ENCODE measurements at regions not wholly inside any gene's neighbourhood (a gene's known extent, or its start where the extent isn't known, plus 50 kb on each side); places are given as distances from the start of the nearest gene placed in this dataset.

DNA sequence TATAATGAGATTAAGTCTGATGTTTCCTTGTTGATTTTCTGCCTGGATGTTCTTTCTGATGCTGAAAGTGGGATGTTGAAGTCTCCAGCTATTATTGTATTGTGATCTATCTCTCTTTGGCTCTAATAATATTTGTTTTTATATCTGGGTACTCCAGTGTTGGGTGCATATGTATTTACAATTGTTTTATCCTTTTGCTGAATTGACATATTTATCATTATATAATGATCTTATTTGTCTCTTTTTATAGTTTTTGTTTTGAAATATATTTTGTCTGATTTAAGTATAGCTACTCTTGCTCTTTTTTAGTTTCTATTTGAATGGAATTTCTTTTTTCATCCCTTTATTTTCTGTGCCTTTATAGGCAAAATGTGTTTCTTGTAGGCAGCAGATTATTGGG is 522.2 kb upstream of the NEGR1 start:
- DNase-seq = no peak
- no peak overlapping the region for H3K27ac ChIP-seq (ENCODE audit: low read length)
- H3K9me2 ChIP-seq (replicated peaks; ENCODE audit: insufficient read depth, low read length) = no peaks in the 10 kb centered on the region
- H3K27me3 ChIP-seq (replicated peaks; ENCODE audit: insufficient read depth, low read length) = no peaks in the 10 kb centered on the region
- 0 out of 2 replicates have a peak, but pooled peaks cover under 1% of the 10 kb centered on the region for H3K9me3 ChIP-seq (replicated peaks; ENCODE audit: insufficient read depth, low read length)
- no peaks in the 10 kb centered on the region for H3F3A ChIP-seq (ENCODE audit: insufficient read depth, low read length)
- no peak overlapping the region for H3K9ac ChIP-seq (ENCODE audit: low read length)
- H3K79me2 ChIP-seq (ENCODE audit: low read length) = no peaks in the 10 kb centered on the region
- H3K4me3 ChIP-seq (ENCODE audit: low read length) = no peak overlapping the region
- H3K36me3 ChIP-seq (replicated peaks; ENCODE audit: insufficient read depth, low read length) = no peaks in the 10 kb centered on the region
- no peak overlapping the region for H2AFZ ChIP-seq (ENCODE audit: low read length)
- no peak overlapping the region for H3K4me2 ChIP-seq (ENCODE audit: low read depth, low read length)
- no peaks in the 10 kb centered on the region for H4K20me1 ChIP-seq (ENCODE audit: insufficient read depth, low read length)
- no peaks in the 10 kb centered on the region for H3K4me1 ChIP-seq (ENCODE audit: low read length)
- TF ChIP-seq CTCF (IDR thresholded peaks at IDR 0.05; ENCODE audit: low read length) = no peak
- no peak for TF ChIP-seq EZH2 (optimal IDR thresholded peaks at IDR 0.05; ENCODE audit: low read depth, low read length)
- no peak for TF ChIP-seq EZH2phosphoT487 (IDR thresholded peaks at IDR 0.05; ENCODE audit: low read length)

DNA sequence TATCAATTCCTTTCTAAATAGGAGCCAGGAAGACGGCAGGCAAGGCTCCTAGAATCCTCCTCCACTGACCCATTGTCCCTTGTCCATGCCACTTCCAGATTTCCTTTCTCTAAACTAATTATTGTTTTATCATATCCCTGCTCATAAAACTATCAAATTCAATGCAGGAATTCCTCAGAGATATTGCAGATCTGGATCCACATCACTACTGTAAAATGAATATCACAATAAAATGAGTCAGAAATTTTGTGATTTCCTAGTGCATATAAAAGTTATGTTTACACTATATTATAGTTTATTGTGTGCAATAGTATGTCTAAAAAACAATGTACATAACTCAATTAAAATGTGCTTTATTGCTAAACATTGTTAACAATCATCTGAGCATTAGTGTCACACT is 498.7 kb upstream of the NEGR1 start:
- Histone ChIP-seq H3K9me3 (replicated peaks; ENCODE audit: insufficient read depth, low read length) (no peaks in the 10 kb centered on the region), H3K4me3 (ENCODE audit: low read length) (no peak overlapping the region), H3K4me2 (ENCODE audit: low read depth, low read length) (no peak overlapping the region), H4K20me1 (ENCODE audit: insufficient read depth, low read length) (no peaks in the 10 kb centered on the region), H3F3A (ENCODE audit: insufficient read depth, low read length) (no peaks in the 10 kb centered on the region), H3K9me2 (replicated peaks; ENCODE audit: insufficient read depth, low read length) (no peaks in the 10 kb centered on the region), H3K4me1 (ENCODE audit: low read length) (no peaks in the 10 kb centered on the region), H3K27ac (ENCODE audit: low read length) (no peak overlapping the region), H2AFZ (ENCODE audit: low read length) (no peak overlapping the region), H3K36me3 (replicated peaks; ENCODE audit: insufficient read depth, low read length) (no peaks in the 10 kb centered on the region), H3K79me2 (ENCODE audit: low read length) (no peaks in the 10 kb centered on the region), H3K9ac (ENCODE audit: low read length) (no peak overlapping the region), H3K27me3 (replicated peaks; ENCODE audit: insufficient read depth, low read length) (no peaks in the 10 kb centered on the region)
- no peak for DNase-seq
- no peak for TF ChIP-seq EZH2phosphoT487 (IDR thresholded peaks at IDR 0.05; ENCODE audit: low read length)
- TF ChIP-seq CTCF (IDR thresholded peaks at IDR 0.05; ENCODE audit: low read length) = no peak
- TF ChIP-seq EZH2 (optimal IDR thresholded peaks at IDR 0.05; ENCODE audit: low read depth, low read length) = no peak

- no peaks in the 10 kb centered on the region for H4K20me1 ChIP-seq (ENCODE audit: insufficient read depth, low read length)
- H3F3A ChIP-seq (ENCODE audit: insufficient read depth, low read length) = no peaks in the 10 kb centered on the region
- no peak for DNase-seq
- no peak for TF ChIP-seq EZH2 (optimal IDR thresholded peaks at IDR 0.05; ENCODE audit: low read depth, low read length)
- TF ChIP-seq CTCF (IDR thresholded peaks at IDR 0.05; ENCODE audit: low read length) = no peak
- no peak for TF ChIP-seq EZH2phosphoT487 (IDR thresholded peaks at IDR 0.05; ENCODE audit: low read length)
- no peak overlapping the region for H3K4me3 ChIP-seq (ENCODE audit: low read length)
- no peaks in the 10 kb centered on the region for H3K79me2 ChIP-seq (ENCODE audit: low read length)
- no peak overlapping the region for H2AFZ ChIP-seq (ENCODE audit: low read length)
- H3K4me1 ChIP-seq (ENCODE audit: low read length) = no peaks in the 10 kb centered on the region
- no peaks in the 10 kb centered on the region for H3K36me3 ChIP-seq (replicated peaks; ENCODE audit: insufficient read depth, low read length)
- no peaks in the 10 kb centered on the region for H3K9me2 ChIP-seq (replicated peaks; ENCODE audit: insufficient read depth, low read length)
- H3K27ac ChIP-seq (ENCODE audit: low read length) = no peak overlapping the region
- no peak overlapping the region for H3K4me2 ChIP-seq (ENCODE audit: low read depth, low read length)
- no peaks in the 10 kb centered on the region for H3K9me3 ChIP-seq (replicated peaks; ENCODE audit: insufficient read depth, low read length)
- no peak overlapping the region for H3K9ac ChIP-seq (ENCODE audit: low read length)
- no peaks in the 10 kb centered on the region for H3K27me3 ChIP-seq (replicated peaks; ENCODE audit: insufficient read depth, low read length)
These were observed 497.9 kb upstream of the NEGR1 start for GRCh38 chr1:72780212-72780611.
